Ectodermal cell (in vitro differentiated cells): ENCODE measurements at regions not wholly inside any gene's neighbourhood (a gene's known extent, or its start where the extent isn't known, plus 50 kb on each side); places are given as distances from the start of the nearest gene placed in this dataset.

Experiments
- H3K27ac ChIP-seq: 2 replicates; pipeline ENCODE4 v1.7.0; 2013; ENCODE audit warnings: mild to moderate bottlenecking, low read depth, low read length; ENCODE audit not compliant: insufficient read depth, poor library complexity, severe bottlenecking
- H3K27me3 ChIP-seq: 2 replicates; pipeline ENCODE4 v1.7.0; 2013; ENCODE audit warnings: mild to moderate bottlenecking, low read length; ENCODE audit not compliant: insufficient read depth, control insufficient read depth, poor library complexity, severe bottlenecking
- H3K36me3 ChIP-seq: one replicate; pipeline ENCODE4 v1.7.0; 2013; ENCODE audit warnings: low read length; ENCODE audit not compliant: control insufficient read depth, insufficient read depth
- H3K4me1 ChIP-seq: one replicate; pipeline ENCODE4 v1.7.0; 2013; ENCODE audit warnings: low read length; ENCODE audit not compliant: control insufficient read depth, insufficient read depth
- H3K4me3 ChIP-seq: 2 replicates; pipeline ENCODE4 v1.7.0; 2013; ENCODE audit warnings: low read depth, low read length, control low read depth; ENCODE audit not compliant: insufficient read depth
- H3K9me3 ChIP-seq: 2 replicates; pipeline ENCODE4 v1.7.0; 2013; ENCODE audit warnings: mild to moderate bottlenecking, low read length, moderate library complexity; ENCODE audit not compliant: control insufficient read depth
- WGBS, 2 experiments: methylation state at CpG; one replicate each; pipeline ENCODE4 v1.1.7; 2013; ENCODE audit warnings: missing lambda C conversion rate in 2 of 2; 5-methylcytosine and 5-hydroxymethylcytosine counted together

DNA sequence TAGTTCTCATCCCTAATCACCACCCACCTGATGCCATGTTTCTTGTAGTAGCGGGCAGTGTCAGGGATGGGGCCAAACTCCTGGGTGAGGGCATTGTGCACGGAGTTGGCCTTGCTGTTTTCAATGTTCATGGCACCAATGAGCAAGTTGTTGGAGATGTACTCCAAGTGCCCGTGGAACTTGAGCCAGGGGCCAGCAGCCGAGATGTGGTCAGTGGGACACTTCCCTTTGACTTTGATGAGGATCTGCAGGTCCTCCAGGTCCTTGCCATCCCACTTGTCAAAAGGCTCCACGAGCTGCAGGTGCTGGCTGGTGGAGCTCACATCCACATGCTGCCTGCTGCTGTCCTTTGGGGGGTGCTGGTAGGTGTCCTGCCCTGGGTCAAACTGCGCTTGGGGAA, 162.2 kb upstream of the SV2C start:
- H3K36me3 ChIP-seq = no peaks in the 10 kb centered on the region
- H3K27ac ChIP-seq = no peak overlapping the region
- no peaks in the 10 kb centered on the region for H3K9me3 ChIP-seq
- WGBS, 2 experiments = 93 to 95% methylated on average over 6 of the region's 6 CpGs
- no peaks in the 10 kb centered on the region for H3K27me3 ChIP-seq
- H3K4me3 ChIP-seq = no peak overlapping the region
- H3K4me1 ChIP-seq = no peaks in the 10 kb centered on the region

- Histone ChIP-seq H3K4me1 (no peaks in the 10 kb centered on the region), H3K27me3 (no peaks in the 10 kb centered on the region), H3K27ac (no peak overlapping the region), H3K4me3 (no peak overlapping the region), H3K9me3 (no peaks in the 10 kb centered on the region), H3K36me3 (no peaks in the 10 kb centered on the region)
- WGBS, 2 experiments = 50 to 55% methylated on average over 2 of the region's 2 CpGs
Observed at GRCh38 chr5:75916144-75916543, 167.0 kb upstream of the SV2C start.

DNA sequence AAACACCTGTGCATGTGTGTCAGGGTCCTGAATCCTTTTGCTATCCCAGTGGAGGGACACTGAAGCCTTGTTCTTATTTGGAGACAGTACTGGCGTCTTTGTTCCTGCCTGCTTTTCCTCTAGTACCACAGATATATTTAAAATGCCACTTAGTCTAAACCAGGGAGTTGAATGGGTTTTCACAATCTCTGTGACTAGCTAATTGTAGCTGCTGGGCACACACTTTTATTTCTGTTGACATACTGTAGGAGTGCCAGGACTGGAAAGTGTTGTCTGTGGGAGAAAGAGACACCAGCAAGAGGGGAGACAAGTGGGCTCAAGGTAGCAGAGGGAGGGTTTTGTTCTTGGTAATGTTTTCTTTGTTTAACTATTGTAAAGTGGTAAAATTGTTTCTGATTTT, 174.0 kb upstream of the SV2C start:
- H3K36me3 ChIP-seq = no peaks in the 10 kb centered on the region
- H3K27me3 ChIP-seq = no peaks in the 10 kb centered on the region
- 89 to 92% methylated on average over 1 of the region's 1 CpG for WGBS, 2 experiments
- H3K4me3 ChIP-seq = no peak overlapping the region
- H3K27ac ChIP-seq = no peak overlapping the region
- H3K4me1 ChIP-seq = no peaks in the 10 kb centered on the region
- H3K9me3 ChIP-seq = no peaks in the 10 kb centered on the region

- Histone ChIP-seq H3K27ac (no peak overlapping the region), H3K4me1 (no peaks in the 10 kb centered on the region), H3K4me3 (no peak overlapping the region), H3K27me3 (no peaks in the 10 kb centered on the region), H3K36me3 (no peaks in the 10 kb centered on the region), H3K9me3 (no peaks in the 10 kb centered on the region)
- 94 to 96% methylated on average over 4 of the region's 4 CpGs for WGBS, 2 experiments
Observed at GRCh38 chr5:75907651-75908050, 175.5 kb upstream of the SV2C start.

- Histone ChIP-seq H3K4me3 (no peak overlapping the region), H3K36me3 (no peaks in the 10 kb centered on the region), H3K9me3 (no peaks in the 10 kb centered on the region), H3K27me3 (no peaks in the 10 kb centered on the region), H3K4me1 (no peaks in the 10 kb centered on the region), H3K27ac (no peak overlapping the region)
- 81 to 93% methylated on average over 1 of the region's 1 CpG for WGBS, 2 experiments
Observed at GRCh38 chr5:75894482-75894881, 177.2 kb upstream of the POC5 start.

DNA sequence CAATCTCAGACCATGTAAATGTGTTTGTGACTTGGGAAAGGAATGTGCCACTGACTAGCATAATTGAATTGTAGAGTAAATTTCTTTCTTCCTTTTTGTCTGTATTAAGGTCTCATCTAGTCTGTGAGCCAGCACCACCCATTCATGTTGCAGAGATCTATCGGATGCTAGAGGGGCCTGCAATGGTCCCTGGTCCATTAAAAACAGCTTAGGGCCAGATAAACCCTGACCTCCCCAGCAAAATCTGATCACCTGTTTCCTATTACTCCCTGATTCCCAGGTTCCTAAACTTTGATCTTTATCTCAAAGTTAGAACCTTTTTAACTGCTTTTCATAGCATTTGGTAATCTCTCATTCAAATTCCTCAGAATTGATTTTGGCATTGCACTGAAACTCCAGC, 174.5 kb upstream of the POC5 start:
- H3K27me3 ChIP-seq = no peaks in the 10 kb centered on the region
- WGBS, 2 experiments = 93 to 96% methylated on average over 1 of the region's 1 CpG
- no peaks in the 10 kb centered on the region for H3K36me3 ChIP-seq
- H3K9me3 ChIP-seq = no peaks in the 10 kb centered on the region
- H3K4me3 ChIP-seq = no peak overlapping the region
- no peaks in the 10 kb centered on the region for H3K4me1 ChIP-seq
- no peak overlapping the region for H3K27ac ChIP-seq

- H3K36me3 ChIP-seq = no peaks in the 10 kb centered on the region
- 92 to 96% methylated on average over 1 of the region's 1 CpG for WGBS, 2 experiments
- H3K27ac ChIP-seq = no peak overlapping the region
- H3K4me3 ChIP-seq = no peak overlapping the region
- no peaks in the 10 kb centered on the region for H3K27me3 ChIP-seq
- no peaks in the 10 kb centered on the region for H3K9me3 ChIP-seq
- H3K4me1 ChIP-seq = no peaks in the 10 kb centered on the region
Observed at GRCh38 chr5:75891020-75891419, 173.8 kb upstream of the POC5 start.

- Histone ChIP-seq H3K36me3 (no peaks in the 10 kb centered on the region), H3K9me3 (no peaks in the 10 kb centered on the region), H3K27ac (no peak overlapping the region), H3K4me3 (no peak overlapping the region), H3K4me1 (no peaks in the 10 kb centered on the region), H3K27me3 (no peaks in the 10 kb centered on the region)
- WGBS, 2 experiments = 96% methylated on average over 1 of the region's 1 CpG
Observed at GRCh38 chr5:75890546-75890945, 173.3 kb upstream of the POC5 start.

DNA sequence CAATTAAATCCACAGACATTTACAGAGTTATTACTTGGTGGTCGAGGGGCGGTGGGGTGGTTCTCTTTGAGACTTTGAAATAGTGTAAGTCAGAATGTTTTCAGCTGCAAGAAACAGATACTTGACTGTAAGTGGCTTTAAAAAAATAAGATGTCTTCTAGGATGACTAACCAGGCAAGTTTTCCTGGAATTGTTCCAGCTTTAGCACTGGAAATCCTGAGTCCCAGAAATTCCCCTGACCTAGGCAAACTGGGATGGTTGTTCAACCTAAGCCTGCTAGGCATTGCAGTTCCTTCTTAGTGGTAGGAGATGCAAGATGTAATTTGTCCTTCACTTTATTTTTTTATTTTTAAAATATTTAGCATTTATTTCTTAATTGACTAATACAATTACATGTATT, 169.5 kb upstream of the POC5 start:
- Histone ChIP-seq H3K4me1 (no peaks in the 10 kb centered on the region), H3K27ac (no peak overlapping the region), H3K36me3 (no peaks in the 10 kb centered on the region), H3K9me3 (no peaks in the 10 kb centered on the region), H3K27me3 (no peaks in the 10 kb centered on the region), H3K4me3 (no peak overlapping the region)
- 84 to 97% methylated on average over 2 of the region's 2 CpGs for WGBS, 2 experiments

GRCh38 chr5:75885849-75886596, 168.8 kb upstream of the POC5 start:
- no peak overlapping the region for H3K27ac ChIP-seq
- H3K36me3 ChIP-seq = no peaks in the 10 kb centered on the region
- 68 to 76% methylated on average over 2 of the region's 2 CpGs for WGBS, 2 experiments
- no peaks in the 10 kb centered on the region for H3K27me3 ChIP-seq
- no peak overlapping the region for H3K4me3 ChIP-seq
- H3K4me1 ChIP-seq = no peaks in the 10 kb centered on the region
- H3K9me3 ChIP-seq = no peaks in the 10 kb centered on the region

- Histone ChIP-seq H3K4me3 (no peak overlapping the region), H3K27me3 (no peaks in the 10 kb centered on the region), H3K9me3 (no peaks in the 10 kb centered on the region), H3K36me3 (no peaks in the 10 kb centered on the region), H3K4me1 (no peaks in the 10 kb centered on the region), H3K27ac (no peak overlapping the region)
- 90 to 94% methylated on average over 1 of the region's 1 CpG for WGBS, 2 experiments
Observed at GRCh38 chr5:75885321-75885720, 168.1 kb upstream of the POC5 start.
